K562 (cell line): ENCODE measurements at regions not wholly inside any gene's neighbourhood (a gene's known extent, or its start where the extent isn't known, plus 50 kb on each side); places are given as distances from the start of the nearest gene placed in this dataset.

Experiments
- ATAC-seq: fragments of 200-7000 bp; cut with Tn5 transposase; 3 replicates; pipeline ENCODE4 v1.9.1; 2020; ENCODE audit warnings: moderate library complexity
- BruUV-seq: library from RNA; stranded (reverse); fragments of 400-500 nt; replicated peaks from 2 replicates; lab custom pipeline; 2021; lab: Mats Ljungman, UMichigan
- CTCF ChIA-PET: fragments of 300-600 bp; formaldehyde crosslinking; extraction: SDS; loops from one replicate; lab custom pipeline; 2021; ENCODE audit warnings: low intra/inter-chr PET ratio; lab: Yijun Ruan, JAX
- POLR2A ChIA-PET: fragments of 300-600, 350-650 bp; sonication (Branson Sonifier 250); formaldehyde crosslinking; extraction: SDS; loops from one replicate; lab custom pipeline; 2021; ENCODE audit warnings: antibody characterized with exemption, inconsistent platforms; lab: Yijun Ruan, JAX
- DNase-seq, 4 experiments: peaks; one replicate each; pipeline versions ENCODE4 v3.0.0 to v3.0.0-alpha.2; 2011 to 2018; ENCODE audit warnings: low spot score in 3 of 4, mixed read lengths in 3 of 4; ENCODE audit errors: extremely low read depth in 1 of 4
- FAIRE-seq: peaks from 2 replicates; lab custom pipeline; 2011; peaks lifted over from hg19 to GRCh38; lab: Jason Lieb, UNC
- H2AFZ ChIP-seq: 2 replicates; pipeline ENCODE4 v1.6.0; 2011; ENCODE audit warnings: low read depth, low read length, control low read depth, inconsistent platforms
- H3K27ac ChIP-seq: fragments of 200-600 bp; 3 replicates; pipeline ENCODE4 v1.8.0; 2011; ENCODE audit warnings: low read depth, mild to moderate bottlenecking, control low read depth, inconsistent platforms, low read length, moderate library complexity, mixed read lengths; ENCODE audit errors: extremely low read depth
- H3K27me3 ChIP-seq, 2 experiments: fragments of 300-600 bp in 1 of 2; 2 replicates in 1 of 2; 3 replicates in 1 of 2; pipeline versions ENCODE4 v1.6.0 to v1.8.0; 2011; ENCODE audit warnings: inconsistent platforms in 2 of 2, low read length in 2 of 2, mild to moderate bottlenecking in 1 of 2, mixed read lengths in 1 of 2, moderate library complexity in 1 of 2; ENCODE audit not compliant: control insufficient read depth in 2 of 2, insufficient read depth in 2 of 2
- H3K36me3 ChIP-seq: fragments of 300-600 bp; 3 replicates; pipeline ENCODE4 v1.8.0; 2011; ENCODE audit warnings: mild to moderate bottlenecking, low read length, inconsistent platforms; ENCODE audit not compliant: control insufficient read depth, insufficient read depth
- H3K4me1 ChIP-seq, 2 experiments: fragments of 200-600 bp in 1 of 2; replicated peaks in 1 of 2; 2 replicates in 1 of 2; 3 replicates in 1 of 2; pipeline versions ENCODE4 v1.5.1 to v1.8.0; 2011; ENCODE audit warnings: inconsistent platforms in 2 of 2, low read length in 2 of 2, mild to moderate bottlenecking in 1 of 2, mixed read lengths in 1 of 2, moderate library complexity in 1 of 2; ENCODE audit not compliant: control insufficient read depth in 2 of 2, insufficient read depth in 2 of 2
- H3K4me2 ChIP-seq: 2 replicates; pipeline ENCODE4 v1.6.1; 2011; ENCODE audit warnings: low read length, control low read depth, inconsistent platforms, mixed read lengths; ENCODE audit not compliant: insufficient read depth
- H3K4me3 ChIP-seq: fragments of 200-600 bp; sonication (generic), shearing (Covaris generic); 2 replicates; pipeline ENCODE4 v1.5.1; 2016; ENCODE audit warnings: control low read depth, inconsistent platforms
- H3K79me2 ChIP-seq: fragments of 200-600 bp; 3 replicates; pipeline ENCODE4 v1.8.0; 2011; ENCODE audit warnings: low read length, inconsistent platforms; ENCODE audit not compliant: control insufficient read depth, insufficient read depth
- H3K9ac ChIP-seq, 2 experiments: 2 replicates each; pipeline versions ENCODE4 v1.6.0 to v1.6.1; 2011; ENCODE audit warnings: low read depth in 2 of 2, low read length in 2 of 2, control low read depth in 1 of 2, inconsistent platforms in 1 of 2, mild to moderate bottlenecking in 1 of 2, mixed read lengths in 1 of 2; ENCODE audit not compliant: insufficient read depth in 1 of 2
- H3K9me1 ChIP-seq: one replicate; pipeline ENCODE4 v1.6.0; 2011; ENCODE audit warnings: inconsistent platforms, mild to moderate bottlenecking, low read length, moderate library complexity; ENCODE audit not compliant: control insufficient read depth, insufficient read depth
- H3K9me3 ChIP-seq: replicated peaks from 2 replicates; pipeline ENCODE4 v1.5.1; 2011; ENCODE audit warnings: low read depth, low read length, inconsistent platforms; ENCODE audit not compliant: control insufficient read depth, insufficient read depth
- H4K20me1 ChIP-seq: replicated peaks from 2 replicates; pipeline ENCODE4 v1.6.1; 2011; ENCODE audit warnings: low read length, inconsistent platforms, mixed read lengths; ENCODE audit not compliant: control insufficient read depth, insufficient read depth
- GATAD2A ChIP-seq: fragments of 450-650 bp; IDR thresholded peaks from 2 replicates; pipeline ENCODE4 v1.6.1; 2017
- MAFF ChIP-seq: IDR thresholded peaks from 2 replicates; pipeline ENCODE4 v1.6.1; 2012; ENCODE audit warnings: low read length, improper control_type of control experiment
- MED1 ChIP-seq: sonication (generic); formaldehyde crosslinking; IDR thresholded peaks from 2 replicates; pipeline ENCODE4 v1.8.1; 2023; ENCODE audit warnings: missing genetic modification reagents, borderline replicate concordance
- NELFE ChIP-seq: IDR thresholded peaks from 2 replicates; pipeline ENCODE4 v1.6.1; 2011; ENCODE audit warnings: mild to moderate bottlenecking; ENCODE audit not compliant: insufficient read depth, insufficient read length
- PKNOX1 ChIP-seq: fragments of 450-650 bp; IDR thresholded peaks from 2 replicates; pipeline ENCODE4 v1.6.1; 2016
- PML ChIP-seq: IDR thresholded peaks from 2 replicates; pipeline ENCODE4 v1.6.1; 2012; ENCODE audit warnings: low read length, inconsistent platforms
- RBBP5 ChIP-seq: fragments of 200-600 bp; sonication (generic); IDR thresholded peaks from 2 replicates; pipeline ENCODE4 v1.6.1; 2012; ENCODE audit warnings: borderline replicate concordance, mild to moderate bottlenecking, low read length, control low read depth, inconsistent platforms; ENCODE audit not compliant: insufficient read depth, poor library complexity, severe bottlenecking
- STAT6 ChIP-seq: sonication (generic); formaldehyde crosslinking; IDR thresholded peaks from 2 replicates; pipeline ENCODE4 v1.8.1; 2023; ENCODE audit warnings: mild to moderate bottlenecking, missing genetic modification reagents
- TEAD4 ChIP-seq, 2 experiments: sonication (generic) in 1 of 2; formaldehyde crosslinking in 1 of 2; IDR thresholded peaks; 2 replicates each; pipeline versions ENCODE4 v1.6.1 to v1.8.0; 2012 to 2022; ENCODE audit warnings: borderline replicate concordance in 1 of 2, inconsistent platforms in 1 of 2, low read length in 1 of 2, mild to moderate bottlenecking in 1 of 2, missing genetic modification reagents in 1 of 2
- ZNF277 ChIP-seq: fragments of 250-450 bp; sonication (Bioruptor Pico); IDR thresholded peaks from 2 replicates; pipeline ENCODE4 v1.8.0; 2022; ENCODE audit warnings: inconsistent platforms, mild to moderate bottlenecking, moderate library complexity, borderline replicate concordance
- ZNF395 ChIP-seq: fragments of 200-800 bp; sonication (Bioruptor generic); IDR thresholded peaks from 2 replicates; pipeline ENCODE4 v1.6.1; 2017; ENCODE audit warnings: missing genetic modification characterization, missing compliant biosample characterization
- ZNF408 ChIP-seq: fragments of 250-450 bp; sonication (Bioruptor Pico); IDR thresholded peaks from 2 replicates; pipeline ENCODE4 v1.4.0; 2020; ENCODE audit warnings: low read depth, mild to moderate bottlenecking, moderate library complexity
- ZNF77 ChIP-seq: fragments of 250-450 bp; sonication (Bioruptor Pico); IDR thresholded peaks from 2 replicates; pipeline ENCODE4 v1.5.0; 2020
- ZNF830 ChIP-seq: fragments of 250-450 bp; sonication (Bioruptor Pico); IDR thresholded peaks from 2 replicates; pipeline ENCODE4 v1.5.0; 2021; ENCODE audit warnings: mild to moderate bottlenecking
- WGBS: fragments of 100-300 bp; shearing (Covaris generic); methylation state at CpG from one replicate; pipeline ENCODE4 v1.1.6; 2016; ENCODE audit warnings: low coverage, mixed read lengths; ENCODE audit not compliant: insufficient coverage; ENCODE audit errors: missing lambda C conversion rate; 5-methylcytosine and 5-hydroxymethylcytosine counted together
- in situ Hi-C: fragments of 300-500 bp; cut with MboI; formaldehyde crosslinking; loops from 4 replicates; pipeline ENCODE4 v1.15.0; 2018; ENCODE audit warnings: inconsistent platforms, mixed read lengths
- intact Hi-C: fragments of 100-400 bp; cut with micrococcal nuclease; formaldehyde crosslinking; loops from 2 replicates; pipeline ENCODE4 v1.14.2; 2022

GRCh38 chr3:146899171-146899570 is 294.0 kb upstream of the PLSCR5 start (continued):
- no peak for TF ChIP-seq STAT6 (CRISPR knock-in tag)
- no peak for TF ChIP-seq TEAD4 (IDR thresholded peaks at IDR 0.05; ENCODE audit: low read length)
- no peak for TF ChIP-seq TEAD4 (CRISPR knock-in tag; IDR thresholded peaks at IDR 0.05; ENCODE audit: borderline replicate concordance)

GRCh38 chr3:146896711-146897110 is 291.6 kb upstream of the PLSCR5 start:
- POLR2A ChIA-PET: no interaction called here
- intact Hi-C loops (no loop called here), in situ Hi-C loops (no loop called here)
- Histone ChIP-seq H3K4me1 (no peaks in the 10 kb centered on the region), H3K9me1 (no peaks in the 10 kb centered on the region), H3K9ac (no peak overlapping the region), H3K27me3 (no peaks in the 10 kb centered on the region), H2AFZ (no peak overlapping the region), H3K79me2 (no peaks in the 10 kb centered on the region), H4K20me1 (no peaks in the 10 kb centered on the region), H3K36me3 (no peaks in the 10 kb centered on the region), H3K27ac (no peak overlapping the region), H3K4me2 (no peak overlapping the region), H3K4me3 (no peak overlapping the region), H3K9me3 (no peaks in the 10 kb centered on the region)
- BruUV-seq: no TSS peak
- no peak for FAIRE-seq
- TF ChIP-seq MAFF (no peak), ZNF277 (no peak), RBBP5 (no peak), MED1 (CRISPR knock-in tag) (no peak), PML (no peak), ZNF830 (CRISPR knock-in tag) (no peak), ZNF408 (CRISPR knock-in tag) (no peak), ZNF395 (CRISPR knock-in tag) (no peak), GATAD2A (no peak), NELFE (no peak), ZNF77 (no peak), PKNOX1 (no peak)
- DNase-seq: no peak
- ATAC-seq: no peak
- WGBS: 0% methylated on average over 4 of the region's 4 CpGs
- CTCF ChIA-PET: no interaction called here
